Hepatocyte (in vitro differentiated cells): ENCODE measurements at regions not wholly inside any gene's neighbourhood (a gene's known extent, or its start where the extent isn't known, plus 50 kb on each side); places are given as distances from the start of the nearest gene placed in this dataset.

Experiments
- DNase-seq: peaks from one replicate; pipeline ENCODE4 v3.0.0-alpha.2; 2016; ENCODE audit warnings: low spot score
- H2AFZ ChIP-seq: fragments of 200-600 bp; sonication (generic); 2 replicates; pipeline ENCODE4 v1.6.0; 2016; ENCODE audit warnings: antibody characterized with exemption, mild to moderate bottlenecking
- H3K27ac ChIP-seq: fragments of 200-600 bp; sonication (generic); 2 replicates; pipeline ENCODE4 v1.5.1; 2016; ENCODE audit warnings: mild to moderate bottlenecking
- H3K27me3 ChIP-seq: fragments of 200-600 bp; sonication (generic); 2 replicates; pipeline ENCODE4 v1.6.1; 2016
- H3K36me3 ChIP-seq: fragments of 200-600 bp; sonication (generic); replicated peaks from 2 replicates; pipeline ENCODE4 v1.5.1; 2016; ENCODE audit warnings: low read depth; ENCODE audit not compliant: insufficient read depth
- H3K4me1 ChIP-seq: fragments of 200-600 bp; sonication (generic); 2 replicates; pipeline ENCODE4 v1.5.1; 2016; ENCODE audit warnings: mild to moderate bottlenecking, moderate library complexity; ENCODE audit not compliant: insufficient read depth
- H3K4me2 ChIP-seq: fragments of 200-600 bp; sonication (generic); 2 replicates; pipeline ENCODE4 v1.6.0; 2016
- H3K4me3 ChIP-seq: fragments of 200-600 bp; sonication (generic); 2 replicates; pipeline ENCODE4 v1.5.1; 2016; ENCODE audit warnings: mild to moderate bottlenecking
- H3K79me2 ChIP-seq: fragments of 200-600 bp; sonication (generic); 2 replicates; pipeline ENCODE4 v1.6.0; 2017; ENCODE audit warnings: mild to moderate bottlenecking
- H3K9me2 ChIP-seq: fragments of 200-600 bp; sonication (generic); replicated peaks from 2 replicates; pipeline ENCODE4 v1.6.0; 2017; ENCODE audit warnings: mild to moderate bottlenecking; ENCODE audit not compliant: insufficient read depth
- H3K9me3 ChIP-seq: fragments of 200-600 bp; sonication (generic); 2 replicates; pipeline ENCODE4 v1.5.1; 2016; ENCODE audit warnings: low read depth, mild to moderate bottlenecking
- H4K20me1 ChIP-seq: fragments of 200-600 bp; sonication (generic); 2 replicates; pipeline ENCODE4 v1.6.0; 2016; ENCODE audit warnings: mild to moderate bottlenecking; ENCODE audit not compliant: insufficient read depth, poor library complexity, severe bottlenecking
- EZH2 ChIP-seq: fragments of 200-600 bp; sonication (generic); IDR thresholded peaks from 2 replicates; pipeline ENCODE4 v1.6.1; 2016; ENCODE audit warnings: antibody characterized with exemption, mild to moderate bottlenecking, borderline replicate concordance
- EZH2phosphoT487 ChIP-seq: fragments of 200-600 bp; sonication (generic); IDR thresholded peaks from one replicate; pipeline ENCODE4 v1.6.1; 2018; ENCODE audit warnings: antibody characterized with exemption, mild to moderate bottlenecking, low read depth, moderate library complexity; ENCODE audit not compliant: unreplicated experiment, severe bottlenecking
- WGBS: methylation state at CpG from one replicate; pipeline ENCODE4 v1.1.6; 2016; ENCODE audit warnings: low lambda C conversion rate; ENCODE audit errors: missing lambda C conversion rate; 5-methylcytosine and 5-hydroxymethylcytosine counted together
- TF ChIP-seq, protein P1 (sequence below): fragments of 200-600 bp; sonication (generic); IDR thresholded peaks from 2 replicates; pipeline ENCODE4 v1.5.1; 2016; ENCODE audit warnings: antibody characterized with exemption, mild to moderate bottlenecking; ENCODE audit not compliant: poor library complexity

DNA sequence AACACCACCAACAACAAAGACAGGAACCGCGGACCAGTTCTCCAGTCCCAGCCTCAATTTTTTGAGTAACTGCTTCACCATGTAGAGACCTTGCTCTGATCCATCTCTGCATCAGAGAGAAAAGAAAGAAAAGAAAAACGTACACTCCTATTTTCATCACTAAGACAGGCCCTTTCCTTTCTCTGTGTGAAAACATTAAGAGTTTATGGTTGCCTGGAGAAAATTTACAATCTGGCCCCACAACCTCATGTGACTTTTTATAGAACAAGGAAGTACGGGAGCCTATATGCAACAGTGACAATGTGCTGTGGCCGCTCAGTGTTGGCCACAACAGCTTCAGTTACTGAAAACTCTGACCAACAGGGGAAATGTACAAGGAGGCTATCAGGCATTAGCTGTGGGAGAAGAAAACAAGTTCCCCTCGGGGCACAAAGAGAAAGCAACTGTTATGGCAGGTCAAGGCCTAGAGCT lies 272.9 kb upstream of the PTGER4 start:
- Histone ChIP-seq H3K4me1 (peaks cover 19% of the 10 kb centered on the region), H4K20me1 (no peaks in the 10 kb centered on the region), H3K9me3 (no peaks in the 10 kb centered on the region), H3K79me2 (no peaks in the 10 kb centered on the region), H3K9me2 (no peaks in the 10 kb centered on the region), H3K4me3 (no peak overlapping the region), H2AFZ (peak overlapping the region; percentile 75), H3K27me3 (no peaks in the 10 kb centered on the region), H3K4me2 (peak overlapping the region; percentile 61), H3K36me3 (no peaks in the 10 kb centered on the region), H3K27ac (peak overlapping the region; percentile 86)
- WGBS: 50% methylated on average over 6 of the region's 6 CpGs
- peak; percentile 16 for DNase-seq
- TF ChIP-seq EZH2 (no peak), EZH2phosphoT487 (no peak)
- TF ChIP-seq, protein P1, sequence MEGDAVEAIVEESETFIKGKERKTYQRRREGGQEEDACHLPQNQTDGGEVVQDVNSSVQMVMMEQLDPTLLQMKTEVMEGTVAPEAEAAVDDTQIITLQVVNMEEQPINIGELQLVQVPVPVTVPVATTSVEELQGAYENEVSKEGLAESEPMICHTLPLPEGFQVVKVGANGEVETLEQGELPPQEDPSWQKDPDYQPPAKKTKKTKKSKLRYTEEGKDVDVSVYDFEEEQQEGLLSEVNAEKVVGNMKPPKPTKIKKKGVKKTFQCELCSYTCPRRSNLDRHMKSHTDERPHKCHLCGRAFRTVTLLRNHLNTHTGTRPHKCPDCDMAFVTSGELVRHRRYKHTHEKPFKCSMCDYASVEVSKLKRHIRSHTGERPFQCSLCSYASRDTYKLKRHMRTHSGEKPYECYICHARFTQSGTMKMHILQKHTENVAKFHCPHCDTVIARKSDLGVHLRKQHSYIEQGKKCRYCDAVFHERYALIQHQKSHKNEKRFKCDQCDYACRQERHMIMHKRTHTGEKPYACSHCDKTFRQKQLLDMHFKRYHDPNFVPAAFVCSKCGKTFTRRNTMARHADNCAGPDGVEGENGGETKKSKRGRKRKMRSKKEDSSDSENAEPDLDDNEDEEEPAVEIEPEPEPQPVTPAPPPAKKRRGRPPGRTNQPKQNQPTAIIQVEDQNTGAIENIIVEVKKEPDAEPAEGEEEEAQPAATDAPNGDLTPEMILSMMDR: no peak

- H3K4me2 ChIP-seq: peak overlapping the region; percentile 61
- no peaks in the 10 kb centered on the region for H3K9me3 ChIP-seq
- no peaks in the 10 kb centered on the region for H4K20me1 ChIP-seq
- no peaks in the 10 kb centered on the region for H3K27me3 ChIP-seq
- TF ChIP-seq EZH2phosphoT487: no peak
- TF ChIP-seq EZH2: no peak
- TF ChIP-seq, protein P1: no peak
- H3K4me1 ChIP-seq: peaks cover 19% of the 10 kb centered on the region
- no peaks in the 10 kb centered on the region for H3K9me2 ChIP-seq
- H2AFZ ChIP-seq: peak overlapping the region; percentile 75
- H3K4me3 ChIP-seq: no peak overlapping the region
- 55% methylated on average over 5 of the region's 5 CpGs for WGBS
- peak overlapping the region; percentile 86 for H3K27ac ChIP-seq
- H3K79me2 ChIP-seq: no peaks in the 10 kb centered on the region
- no peaks in the 10 kb centered on the region for H3K36me3 ChIP-seq
- DNase-seq: no peak
These were observed 273.5 kb upstream of the PTGER4 start for GRCh38 chr5:40405996-40406740.

DNA sequence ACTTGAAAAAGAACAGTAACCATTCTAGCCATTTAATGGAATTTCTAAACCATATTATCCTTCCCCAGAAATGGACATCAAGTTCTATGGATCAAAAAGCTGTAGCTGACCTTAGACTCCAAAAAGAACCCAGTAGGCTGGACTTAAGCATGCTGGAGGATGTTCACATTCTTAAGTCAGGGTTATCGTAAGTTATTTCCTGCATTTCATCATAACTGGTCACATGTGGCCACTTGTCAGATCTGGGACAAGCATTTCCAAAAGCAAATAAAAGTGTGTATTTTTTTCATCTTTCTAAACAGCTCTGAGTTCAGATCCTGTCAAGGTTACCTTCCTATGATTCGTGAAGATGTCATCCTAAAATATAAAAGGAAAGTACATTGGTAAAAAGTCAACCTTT lies 274.5 kb upstream of the PTGER4 start:
- H3K79me2 ChIP-seq: no peaks in the 10 kb centered on the region
- H3K36me3 ChIP-seq: no peaks in the 10 kb centered on the region
- H3K27me3 ChIP-seq: no peaks in the 10 kb centered on the region
- TF ChIP-seq EZH2phosphoT487: no peak
- no peak for TF ChIP-seq EZH2
- TF ChIP-seq, protein P1: no peak
- peaks cover 15% of the 10 kb centered on the region for H3K4me1 ChIP-seq
- H3K9me3 ChIP-seq: no peaks in the 10 kb centered on the region
- H2AFZ ChIP-seq: no peak overlapping the region
- no peak overlapping the region for H3K4me3 ChIP-seq
- DNase-seq: no peak
- WGBS: 85% methylated on average over 2 of the region's 2 CpGs
- H3K4me2 ChIP-seq: no peak overlapping the region
- H3K27ac ChIP-seq: peak overlapping the region; percentile 86
- H3K9me2 ChIP-seq: no peaks in the 10 kb centered on the region
- H4K20me1 ChIP-seq: no peaks in the 10 kb centered on the region
